ENCODE measurements at regions not wholly inside any gene's neighbourhood (a gene's known extent, or its start where the extent isn't known, plus 50 kb on each side); places are given as distances from the start of the nearest gene placed in this dataset.

- TF ChIP-seq ZNF274 (IDR thresholded peaks at IDR 0.05; ENCODE audit: low read depth, low read length) (no peak), YY1 (IDR thresholded peaks at IDR 0.05; ENCODE audit: insufficient read depth, insufficient read length) (no peak), SUZ12 (IDR thresholded peaks at IDR 0.05; ENCODE audit: extremely low read depth, insufficient read depth, insufficient read length) (no peak)
These were observed 482.1 kb upstream of the ZNF608 start for GRCh38 chr5:125228363-125229070.
